ENCODE measurements at regions not wholly inside any gene's neighbourhood (a gene's known extent, or its start where the extent isn't known, plus 50 kb on each side); places are given as distances from the start of the nearest gene placed in this dataset.

DNA sequence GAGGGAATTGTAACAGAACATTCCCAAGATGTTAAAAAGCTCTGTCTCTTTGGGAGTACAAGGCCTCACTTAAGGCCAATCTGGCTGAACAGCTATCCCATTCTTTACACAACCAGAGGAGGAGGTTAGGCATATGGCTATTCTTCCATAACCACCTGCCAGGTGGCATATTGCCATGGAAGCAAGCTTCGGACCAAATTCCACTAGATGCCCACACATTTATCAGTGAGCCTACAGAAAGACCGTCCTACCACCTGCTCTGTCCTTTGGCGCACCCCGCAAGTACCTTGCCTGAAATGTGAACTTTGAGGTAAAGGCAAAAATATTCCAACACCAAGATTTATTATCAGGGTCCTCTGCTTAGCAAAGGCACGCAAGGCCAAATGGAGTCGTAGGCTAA, 519.9 kb upstream of the TNP1 start:
- TF ChIP-seq, protein P1, sequence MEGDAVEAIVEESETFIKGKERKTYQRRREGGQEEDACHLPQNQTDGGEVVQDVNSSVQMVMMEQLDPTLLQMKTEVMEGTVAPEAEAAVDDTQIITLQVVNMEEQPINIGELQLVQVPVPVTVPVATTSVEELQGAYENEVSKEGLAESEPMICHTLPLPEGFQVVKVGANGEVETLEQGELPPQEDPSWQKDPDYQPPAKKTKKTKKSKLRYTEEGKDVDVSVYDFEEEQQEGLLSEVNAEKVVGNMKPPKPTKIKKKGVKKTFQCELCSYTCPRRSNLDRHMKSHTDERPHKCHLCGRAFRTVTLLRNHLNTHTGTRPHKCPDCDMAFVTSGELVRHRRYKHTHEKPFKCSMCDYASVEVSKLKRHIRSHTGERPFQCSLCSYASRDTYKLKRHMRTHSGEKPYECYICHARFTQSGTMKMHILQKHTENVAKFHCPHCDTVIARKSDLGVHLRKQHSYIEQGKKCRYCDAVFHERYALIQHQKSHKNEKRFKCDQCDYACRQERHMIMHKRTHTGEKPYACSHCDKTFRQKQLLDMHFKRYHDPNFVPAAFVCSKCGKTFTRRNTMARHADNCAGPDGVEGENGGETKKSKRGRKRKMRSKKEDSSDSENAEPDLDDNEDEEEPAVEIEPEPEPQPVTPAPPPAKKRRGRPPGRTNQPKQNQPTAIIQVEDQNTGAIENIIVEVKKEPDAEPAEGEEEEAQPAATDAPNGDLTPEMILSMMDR (conservative IDR thresholded peaks at IDR 0.05; ENCODE audit: low read depth, low read length) = no peak
- TF ChIP-seq EZH2 (IDR thresholded peaks at IDR 0.05; ENCODE audit: borderline replicate concordance, low read depth, low read length, poor library complexity, severe bottlenecking) = no peak
